SHP77 (cell line): ENCODE measurements at regions not wholly inside any gene's neighbourhood (a gene's known extent, or its start where the extent isn't known, plus 50 kb on each side); places are given as distances from the start of the nearest gene placed in this dataset.

Experiments used
- DNase-seq, 2 experiments: peaks; one replicate each; lab custom pipeline; 2025; lab: John Stamatoyannopoulos, UW

DNA sequence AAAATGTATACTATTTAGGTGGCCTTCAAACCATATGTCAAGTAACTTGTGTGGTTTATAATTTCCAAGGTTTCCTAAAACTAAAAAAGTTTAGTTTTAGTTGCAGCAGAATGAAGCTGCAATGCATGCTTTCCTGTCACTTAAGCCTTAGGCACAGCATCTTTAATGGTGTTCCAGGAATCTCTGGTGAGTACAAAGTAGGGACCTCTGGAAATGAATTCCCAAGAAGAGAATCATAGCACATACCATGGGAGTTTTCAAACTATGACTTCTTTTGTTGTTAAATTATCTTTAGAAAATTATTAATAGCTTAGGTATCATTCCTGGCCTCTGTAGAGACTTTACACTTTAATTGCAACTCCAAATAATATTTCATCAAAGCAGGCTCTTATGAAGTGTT is 1005.9 kb upstream of the PABPC4L start:
- DNase-seq = no peak

DNA sequence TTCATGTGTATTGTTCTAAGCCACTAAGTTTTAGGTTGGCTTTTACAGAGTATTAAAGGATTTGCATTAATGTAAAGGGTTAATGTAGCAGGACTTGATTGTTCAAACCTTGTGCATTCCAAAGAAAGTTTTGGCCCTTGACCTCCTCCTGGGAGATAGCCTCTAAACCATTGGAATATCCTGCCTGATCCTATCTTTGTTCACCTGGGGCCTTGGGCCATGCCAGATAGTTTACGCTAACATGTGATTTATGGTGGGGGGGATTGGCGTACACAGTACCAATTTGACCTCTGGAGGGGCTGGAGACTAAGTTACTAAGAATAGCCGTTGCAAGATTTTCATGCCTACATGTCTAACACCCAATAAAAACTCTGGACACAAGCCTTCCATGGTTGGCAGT is 1002.7 kb upstream of the PABPC4L start:
- DNase-seq = no peak

DNA sequence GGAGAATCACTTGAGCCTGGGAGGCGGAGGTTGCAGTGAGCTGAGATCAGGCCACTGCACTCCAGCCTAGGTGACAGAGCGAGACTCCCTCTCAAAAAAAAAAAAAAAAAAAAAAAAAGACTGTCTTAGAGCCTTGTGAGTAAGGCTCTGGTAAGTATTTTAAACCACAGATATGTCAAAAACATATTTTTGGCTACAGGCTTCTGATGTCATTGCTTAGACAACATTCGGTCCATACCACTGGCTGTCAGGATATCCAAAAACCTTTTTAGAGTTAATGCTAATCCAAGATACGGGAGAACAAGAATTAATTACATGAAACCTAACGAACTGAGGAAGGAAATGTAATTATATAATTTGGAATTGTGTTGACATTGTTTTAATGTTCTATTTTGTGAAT is 999.5 kb upstream of the PABPC4L start:
- no peak for DNase-seq

DNA sequence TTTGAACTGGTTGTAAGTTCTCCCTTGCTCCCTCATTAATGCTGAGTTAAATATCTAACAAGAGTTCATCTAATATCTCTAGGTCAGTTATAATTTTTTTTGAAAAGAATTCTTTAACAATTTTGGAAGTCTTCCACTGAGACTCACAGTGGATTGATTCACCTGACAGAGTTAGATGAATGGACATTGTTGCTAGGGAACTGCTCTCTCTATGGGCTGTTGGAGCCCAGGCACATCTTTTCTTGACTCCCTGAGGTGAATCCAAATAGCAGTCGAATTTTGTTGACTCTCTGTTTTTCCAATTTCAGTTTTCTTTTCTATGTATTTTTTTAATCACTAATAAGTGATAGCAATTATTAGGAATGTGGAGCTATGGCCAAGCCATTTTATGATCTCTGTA is 996.1 kb upstream of the PABPC4L start:
- DNase-seq = no peak

DNA sequence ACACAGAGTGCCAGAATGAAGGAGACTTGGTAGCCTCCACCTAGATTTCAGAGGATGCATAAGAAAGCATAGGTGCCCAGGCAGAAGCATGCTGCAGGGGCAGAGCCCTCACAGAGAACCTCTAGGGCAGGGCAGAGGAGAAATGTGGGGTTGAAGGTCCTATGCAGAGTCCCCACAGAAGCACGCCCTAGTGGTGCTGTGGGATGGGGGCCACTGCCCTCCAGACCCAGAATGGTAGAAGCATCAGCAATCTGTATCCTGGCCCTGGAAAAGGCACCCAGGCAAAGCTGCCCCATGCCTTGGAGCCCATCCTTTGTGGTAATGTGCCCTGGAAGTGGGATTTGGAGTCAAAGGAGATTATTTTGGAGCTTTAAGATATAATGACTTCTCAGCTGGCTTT is 992.9 kb upstream of the PABPC4L start:
- DNase-seq = no peak

DNA sequence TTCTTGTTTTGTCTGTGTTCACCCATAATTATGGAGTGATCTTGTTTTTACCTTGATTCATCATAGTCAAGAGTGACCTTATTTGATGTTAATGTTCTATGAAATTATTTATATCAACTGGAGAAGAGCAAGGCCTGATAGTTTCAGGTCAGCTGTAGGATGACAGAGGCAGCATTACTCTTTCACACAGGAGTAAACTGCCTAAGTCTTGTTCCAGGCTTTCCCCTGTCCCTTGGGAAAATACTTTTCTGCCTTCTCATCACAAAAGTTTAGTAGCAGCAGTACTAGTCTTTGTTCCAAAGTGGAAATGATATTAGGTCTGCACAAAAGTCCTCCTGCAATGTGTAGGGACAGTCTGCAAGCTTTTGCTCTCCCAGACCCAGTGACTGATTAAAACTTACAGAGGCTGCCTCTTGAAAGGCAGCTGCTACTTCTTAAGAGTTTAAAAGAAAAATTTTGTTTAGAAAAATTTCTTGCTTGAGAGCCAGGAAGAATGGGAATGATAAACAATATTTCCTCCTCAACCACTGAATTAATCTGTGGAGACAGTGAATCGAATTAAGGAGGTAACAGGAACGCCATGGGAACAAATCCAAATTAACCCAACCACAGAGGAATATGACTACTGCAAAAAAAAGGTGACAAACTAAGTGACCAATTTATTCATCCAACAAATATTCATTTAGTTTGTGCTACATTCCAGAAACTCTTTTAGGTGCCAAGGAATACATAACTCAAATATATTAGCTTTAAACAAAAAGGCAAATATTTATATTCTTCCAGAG is 991.4 kb upstream of the PABPC4L start:
- no peak for DNase-seq

DNA sequence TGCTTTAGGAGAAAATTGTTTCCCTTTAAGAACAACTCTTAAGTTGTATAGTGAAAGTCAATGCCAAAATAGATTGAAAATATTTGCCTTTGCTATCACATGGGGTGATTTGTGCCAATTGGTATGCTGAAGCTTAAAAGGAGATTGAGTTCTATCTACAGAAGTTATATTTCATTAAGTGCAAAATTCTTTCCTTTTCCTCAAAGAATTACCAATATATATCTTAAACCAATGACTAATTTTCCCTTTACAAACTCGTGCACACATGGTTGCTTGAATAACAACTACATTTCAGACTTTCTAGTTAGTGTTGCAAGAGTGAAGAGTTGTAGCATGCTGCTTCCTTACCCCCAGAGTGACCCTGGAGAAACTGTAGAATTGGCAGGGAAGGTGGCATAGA is 990.0 kb upstream of the PABPC4L start:
- DNase-seq = no peak

DNA sequence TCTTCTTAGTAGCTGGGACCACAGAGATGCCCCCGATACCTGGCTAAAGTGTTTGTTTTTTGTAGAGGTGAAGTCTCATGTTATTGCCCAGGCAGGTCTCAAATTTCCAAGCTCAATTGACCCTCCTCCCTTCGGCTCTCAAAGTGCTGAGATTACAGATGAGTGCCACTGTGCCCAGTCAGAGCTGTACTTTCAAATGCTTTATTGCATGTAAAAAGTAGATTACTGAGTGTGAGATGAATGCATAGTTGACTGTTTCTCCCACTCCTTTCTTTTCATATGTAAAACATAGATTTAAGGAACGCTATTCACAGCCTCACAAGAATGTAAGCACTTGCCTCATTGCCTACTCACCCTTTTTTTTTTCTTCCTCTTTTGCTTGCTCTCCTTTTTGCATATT is 984.4 kb upstream of the PABPC4L start:
- DNase-seq = no peak

DNA sequence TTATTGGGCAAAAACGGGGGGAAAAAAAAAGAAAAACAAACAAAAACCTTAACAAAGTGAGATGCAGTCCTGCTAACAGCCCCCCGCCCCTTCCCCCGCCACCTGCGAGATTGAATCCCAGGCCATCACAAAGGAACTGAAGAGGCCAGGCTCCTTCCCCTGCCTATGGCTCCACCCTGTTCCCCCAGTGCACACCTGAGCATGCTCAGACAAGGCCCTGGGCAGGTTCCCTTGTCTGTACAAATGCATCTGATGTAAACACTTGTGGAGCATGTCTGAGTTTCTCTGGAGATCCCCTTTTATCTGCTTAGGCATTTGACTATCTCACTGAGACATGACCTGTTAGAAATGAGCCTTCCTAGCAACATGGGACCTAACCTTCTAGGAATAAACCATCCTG is 983.7 kb upstream of the PABPC4L start:
- DNase-seq = no peak

DNA sequence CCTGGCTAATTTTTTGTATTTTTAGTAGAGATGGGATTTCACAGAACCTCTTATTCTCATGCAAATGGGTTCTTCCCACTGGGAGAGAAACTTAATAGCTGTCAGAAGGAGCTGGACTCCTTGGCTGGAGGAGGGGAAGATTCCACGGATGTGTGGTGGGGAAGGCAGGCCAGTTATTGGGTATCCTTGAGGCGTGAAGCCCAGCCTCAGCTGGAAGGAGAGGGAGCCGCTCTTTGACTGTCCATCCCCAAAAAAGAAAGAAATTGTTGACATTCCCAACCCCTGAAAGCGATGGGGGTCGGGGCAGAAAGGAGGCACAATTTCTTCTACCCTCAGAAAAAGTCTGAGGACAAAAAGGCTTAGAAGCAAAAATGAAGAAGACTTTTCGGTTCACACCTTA is 983.1 kb upstream of the PABPC4L start:
- no peak for DNase-seq

DNA sequence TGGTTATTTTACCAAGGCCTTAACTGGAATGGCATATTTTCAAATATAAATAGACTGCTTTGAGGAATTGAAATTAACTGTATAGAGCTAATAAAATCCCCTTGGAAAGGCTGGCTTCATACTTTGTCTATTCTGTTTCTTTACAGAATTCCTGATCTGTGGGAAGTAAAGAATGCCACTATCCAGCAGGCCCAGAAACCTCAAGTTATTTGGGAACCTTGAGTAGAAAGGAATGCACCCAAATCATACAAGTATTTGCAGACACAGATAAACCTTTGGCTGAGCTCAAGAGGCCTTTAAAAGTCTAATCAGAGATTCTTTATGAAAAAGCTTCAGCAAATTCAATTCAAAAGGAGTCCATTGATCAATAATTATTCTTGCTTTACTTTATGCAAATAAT is 975.7 kb upstream of the PABPC4L start:
- DNase-seq = no peak

DNA sequence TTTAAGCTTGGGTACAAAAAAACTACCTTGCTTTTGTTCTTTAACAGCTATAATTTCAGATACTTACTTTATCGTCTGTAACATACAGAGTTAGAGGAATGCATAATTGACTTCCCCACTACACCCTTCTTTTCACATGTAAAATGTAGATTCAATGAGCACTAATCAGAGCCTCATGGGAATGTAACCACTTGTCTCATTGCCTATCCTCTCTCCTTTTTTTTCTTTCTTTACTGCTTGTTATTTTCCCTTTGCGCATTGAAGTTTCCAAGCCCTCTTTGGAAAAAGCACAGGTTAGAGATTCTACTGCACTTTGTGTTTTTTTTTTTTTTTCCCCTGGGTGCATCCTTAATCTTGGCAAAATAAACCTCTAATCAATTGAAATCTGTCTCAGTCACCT is 965.1 kb upstream of the PABPC4L start:
- no peak for DNase-seq

DNA sequence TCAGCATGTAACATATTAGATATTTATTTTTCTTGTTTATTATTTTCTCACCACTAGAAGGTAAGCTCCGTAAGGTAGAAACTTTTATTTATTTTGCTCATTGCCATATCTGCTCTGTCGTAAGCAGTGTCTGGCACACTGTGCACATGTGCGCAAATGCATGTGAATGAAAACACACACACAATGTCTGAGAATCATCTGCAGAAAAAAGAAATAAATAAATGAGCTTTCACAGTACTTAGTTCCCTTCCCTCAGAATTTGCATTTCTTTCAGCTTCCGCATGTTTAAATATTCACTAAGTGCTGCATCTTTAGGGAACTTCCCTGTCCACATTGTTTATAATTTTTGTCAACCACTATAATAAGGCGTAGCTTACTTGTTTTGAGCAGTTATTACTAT is 963.0 kb upstream of the PABPC4L start:
- DNase-seq = no peak

DNA sequence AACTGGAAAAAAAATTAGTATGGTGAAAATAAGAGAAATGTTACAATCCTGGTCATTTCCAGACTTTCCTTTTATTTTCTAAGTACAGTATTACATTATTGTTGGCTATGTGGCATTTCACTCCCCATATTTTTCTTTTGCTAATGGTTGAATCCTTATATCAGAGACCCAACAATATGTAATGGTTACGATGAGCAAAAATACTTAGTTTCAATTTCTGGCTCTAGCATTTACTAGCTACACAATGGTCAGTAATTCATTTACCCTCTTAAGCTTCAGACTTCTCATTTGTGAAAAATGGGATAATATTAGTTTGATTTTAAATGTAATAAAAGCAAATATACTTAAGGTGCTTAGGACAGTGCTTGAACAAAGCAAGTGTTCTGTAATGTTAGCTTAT is 942.9 kb upstream of the PABPC4L start:
- no peak for DNase-seq

DNA sequence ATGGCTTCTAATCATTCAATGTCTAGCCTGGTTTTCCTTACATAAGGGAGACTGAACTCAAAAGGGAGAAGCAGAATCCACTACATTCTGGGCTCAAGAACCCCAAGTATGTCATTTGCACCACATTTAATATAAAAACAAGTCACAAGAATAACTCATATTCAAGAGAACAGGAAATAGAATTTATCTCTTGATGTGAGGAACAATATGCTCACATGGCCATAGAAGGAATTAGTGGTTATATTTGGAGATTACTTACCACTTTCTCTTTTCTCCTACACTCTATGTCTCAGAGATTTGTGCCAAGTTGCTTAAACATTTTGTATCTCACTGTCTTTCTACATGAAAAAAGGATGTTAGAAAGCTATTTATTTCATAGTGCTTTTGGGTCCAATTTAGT is 922.6 kb upstream of the PABPC4L start:
- no peak for DNase-seq

DNA sequence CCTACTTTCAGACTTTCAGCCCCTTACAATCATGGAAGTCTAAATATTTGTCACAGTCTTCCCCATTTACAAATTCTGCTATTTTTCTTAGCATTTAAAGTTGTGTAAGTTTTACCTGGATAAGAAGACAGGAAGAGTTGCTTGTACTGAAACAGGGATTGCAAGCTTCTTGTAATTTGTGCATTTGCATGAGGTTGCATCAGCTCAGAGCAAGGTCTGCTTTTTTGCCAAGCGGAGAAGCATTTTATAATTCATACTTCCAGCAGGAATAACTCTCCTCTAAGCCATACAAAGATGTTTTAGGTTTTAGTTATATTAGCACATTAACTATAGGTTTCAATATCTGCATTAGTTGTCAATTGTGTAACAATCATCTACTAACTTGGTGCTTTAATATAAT is 922.0 kb upstream of the PABPC4L start:
- DNase-seq = no peak

DNA sequence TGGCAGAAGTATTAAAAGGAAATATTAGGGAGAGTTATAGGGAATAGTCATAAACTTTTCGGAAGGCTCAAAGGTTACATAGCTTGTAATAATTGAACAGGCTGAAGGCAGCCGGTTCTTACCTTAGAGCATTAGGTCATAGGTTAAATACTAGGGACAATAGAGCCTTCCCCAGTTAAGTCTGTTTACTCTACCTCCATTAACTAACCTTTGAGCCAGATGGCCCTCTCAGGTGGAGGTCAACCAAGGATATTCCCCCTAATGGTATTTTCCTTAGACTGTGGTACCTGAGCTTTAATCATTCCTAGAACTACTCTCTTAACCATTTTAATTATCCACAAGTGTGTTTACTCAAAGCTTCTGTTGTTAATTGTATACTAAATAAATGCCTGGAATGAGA is 920.9 kb upstream of the PABPC4L start:
- DNase-seq = no peak

DNA sequence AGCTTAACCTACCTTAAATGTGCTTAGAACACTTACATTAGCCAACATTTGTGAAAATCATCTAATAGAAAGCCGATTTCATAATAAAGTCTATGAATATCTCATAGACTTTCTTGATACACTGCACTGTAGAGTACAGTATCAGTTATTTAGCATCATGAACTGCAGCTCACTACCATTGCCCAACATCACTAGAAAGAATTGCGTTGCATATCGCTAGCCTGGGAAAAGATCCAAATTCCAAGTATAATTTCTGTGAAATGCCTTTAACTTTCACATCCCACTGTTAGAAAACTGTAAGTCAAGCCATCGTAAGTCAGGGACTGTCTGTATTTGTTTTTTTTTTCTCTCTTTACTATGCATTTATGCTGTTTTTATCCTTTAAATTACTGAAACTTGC is 918.6 kb upstream of the PABPC4L start:
- DNase-seq = no peak

DNA sequence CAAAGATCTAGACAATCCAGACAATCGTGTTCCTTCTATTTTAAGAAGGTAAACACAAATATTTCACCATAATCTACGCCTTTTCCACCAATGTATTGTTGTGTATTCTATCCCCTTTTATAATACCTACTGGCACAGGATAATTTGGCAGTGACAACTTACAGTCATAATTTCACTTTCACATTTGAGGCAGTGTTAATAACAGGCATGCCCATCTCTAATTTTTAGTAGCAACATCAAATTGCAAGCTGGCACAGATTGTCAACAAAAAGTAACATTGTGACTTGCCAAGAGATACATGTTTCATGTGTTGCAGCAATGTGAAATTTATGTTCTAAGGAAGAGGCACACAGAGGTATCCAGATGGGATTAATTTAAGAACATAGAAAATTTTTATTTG is 912.5 kb upstream of the PABPC4L start:
- DNase-seq = no peak

DNA sequence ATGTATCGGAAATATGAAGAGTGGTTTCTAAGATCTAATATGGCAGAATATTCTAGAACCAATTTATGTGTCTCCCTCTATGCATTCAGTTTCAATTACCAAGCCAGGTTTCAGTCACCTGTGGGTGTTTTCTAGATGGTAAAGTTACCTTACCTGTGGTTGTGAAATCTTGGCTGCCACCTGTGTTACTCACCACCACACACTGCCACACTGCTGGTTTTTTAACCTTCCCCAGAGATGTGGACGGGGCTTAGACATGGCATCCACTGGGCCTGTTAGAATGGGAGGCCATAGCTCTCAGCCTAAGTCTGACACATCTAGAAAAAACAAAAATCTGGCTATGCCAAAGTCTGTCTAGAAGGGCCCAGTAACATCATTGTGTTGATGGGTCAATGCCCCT is 896.5 kb upstream of the PABPC4L start:
- DNase-seq = no peak

DNA sequence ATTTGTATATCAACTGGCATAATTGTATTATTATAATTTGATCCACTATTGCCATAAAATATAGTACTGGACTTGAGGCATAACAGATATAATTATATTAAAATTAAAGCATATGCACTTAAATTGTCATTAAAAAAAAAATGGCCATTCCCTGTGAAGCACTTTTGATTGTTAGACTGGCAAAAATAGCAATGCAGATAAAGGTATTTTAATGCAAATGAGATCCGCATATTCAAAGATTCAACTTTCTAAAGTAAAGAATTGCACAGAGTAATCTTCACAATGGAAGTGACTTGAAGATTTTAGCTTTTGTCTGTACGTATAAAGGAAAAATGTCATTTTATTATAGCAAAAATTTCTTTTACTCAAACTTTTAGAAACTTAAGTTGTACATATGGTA is 871.8 kb upstream of the PABPC4L start:
- no peak for DNase-seq

DNA sequence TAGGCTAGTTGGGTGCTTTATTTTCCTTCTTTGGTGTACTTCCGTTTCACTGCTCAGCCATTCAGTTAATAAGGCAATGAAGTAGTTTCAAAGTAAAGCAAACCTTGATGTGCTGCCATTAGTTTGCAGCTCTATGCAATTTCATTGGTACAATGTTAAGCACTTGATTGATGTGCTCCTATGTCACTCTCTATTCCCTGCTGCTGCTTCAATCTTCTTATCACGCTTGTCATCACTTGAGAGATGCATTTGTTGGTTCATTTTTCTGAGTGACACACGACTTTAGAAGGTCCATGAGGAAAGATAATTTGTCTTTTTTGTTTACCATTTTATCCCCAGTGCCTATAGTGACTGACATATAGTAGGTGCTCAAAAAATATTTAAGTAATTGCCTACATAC is 871.0 kb upstream of the PABPC4L start:
- no peak for DNase-seq

DNA sequence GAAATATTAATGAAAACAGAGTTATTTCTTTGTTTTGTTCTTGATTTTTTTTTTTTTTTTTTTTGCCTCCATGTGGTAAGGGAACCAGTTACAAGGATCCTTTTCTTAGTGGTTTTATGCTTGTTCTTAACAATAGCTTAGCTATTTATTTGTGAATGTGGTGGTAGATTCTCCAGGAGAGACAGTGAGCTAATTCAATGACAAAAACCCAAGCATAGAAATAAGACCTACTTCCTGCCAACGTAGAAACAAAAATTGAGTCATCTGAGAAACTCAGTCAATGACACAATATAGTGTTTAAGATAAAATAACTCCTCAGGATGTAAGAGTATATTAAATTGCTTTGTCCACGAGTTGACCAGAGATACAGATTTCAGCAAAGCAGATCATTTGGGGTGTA is 863.8 kb upstream of the PABPC4L start:
- DNase-seq = no peak

DNA sequence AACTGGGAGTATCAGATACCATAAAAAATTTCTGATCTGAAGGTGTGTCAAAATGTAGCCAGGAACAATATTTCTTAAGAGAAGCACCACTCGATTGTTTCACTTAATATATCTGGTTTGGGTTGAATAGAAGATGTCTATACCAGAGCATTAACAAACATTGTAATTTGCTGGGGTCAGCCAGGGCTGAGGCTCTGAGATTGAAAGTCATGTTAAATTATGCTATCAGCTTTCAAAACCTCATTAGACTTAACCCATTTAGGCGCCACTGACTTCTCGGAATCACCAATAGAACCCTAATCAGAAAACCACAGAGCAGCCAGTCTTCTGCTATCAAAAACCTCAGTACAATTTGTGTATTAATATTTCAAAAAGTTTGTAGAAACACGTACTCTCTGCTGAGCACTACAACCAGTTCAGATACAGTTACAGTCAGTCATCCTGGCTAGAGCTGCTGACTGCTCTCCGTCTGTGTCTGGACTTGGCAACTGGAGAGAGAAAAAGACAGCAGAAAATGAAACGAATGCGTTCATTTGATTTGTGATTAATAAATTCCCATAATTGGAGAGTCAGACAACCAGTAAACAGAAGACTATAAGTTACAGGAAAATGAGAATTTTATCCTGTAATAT is 848.6 kb upstream of the PABPC4L start:
- DNase-seq = no peak
